ENCODE measurements at regions not wholly inside any gene's neighbourhood (a gene's known extent, or its start where the extent isn't known, plus 50 kb on each side); places are given as distances from the start of the nearest gene placed in this dataset.
A peak's percentile ranks its signal among the peaks of the same experiment; 100 is the strongest.

DNA sequence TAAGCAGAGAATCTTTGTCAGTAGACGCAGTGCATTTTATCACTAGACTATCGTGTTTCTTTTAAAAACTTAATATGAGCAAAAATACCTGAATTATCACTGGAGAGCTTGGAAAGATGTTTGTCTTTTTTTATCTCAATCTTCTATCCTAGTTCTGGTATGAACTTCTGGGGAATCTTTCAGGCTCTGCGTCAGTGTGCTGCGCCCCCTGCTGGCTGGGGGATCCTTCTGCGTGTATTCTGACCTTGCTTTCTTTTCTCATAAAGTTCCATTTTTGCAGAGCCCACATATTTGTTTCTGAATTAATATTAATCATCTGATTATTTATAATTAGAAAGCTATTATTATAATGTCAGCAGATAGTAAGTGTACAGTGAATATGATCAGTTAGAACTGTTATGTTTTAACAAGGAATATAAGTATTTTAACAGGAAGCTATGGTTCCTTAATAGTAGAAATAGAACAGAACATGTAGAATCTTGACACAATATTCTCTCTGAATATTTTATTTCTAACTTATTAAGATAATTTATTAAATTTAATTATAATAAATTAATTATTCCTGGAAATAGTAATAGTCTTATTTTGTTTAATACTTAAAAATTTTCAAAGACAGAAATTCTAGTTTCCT lies 945.0 kb upstream of the CRIM1 start:
- no TSS peak for BruUV-seq (replicated peaks)
- H3K4me2 ChIP-seq (ENCODE audit: low read length): no peak overlapping the region
- TF ChIP-seq, protein P1, sequence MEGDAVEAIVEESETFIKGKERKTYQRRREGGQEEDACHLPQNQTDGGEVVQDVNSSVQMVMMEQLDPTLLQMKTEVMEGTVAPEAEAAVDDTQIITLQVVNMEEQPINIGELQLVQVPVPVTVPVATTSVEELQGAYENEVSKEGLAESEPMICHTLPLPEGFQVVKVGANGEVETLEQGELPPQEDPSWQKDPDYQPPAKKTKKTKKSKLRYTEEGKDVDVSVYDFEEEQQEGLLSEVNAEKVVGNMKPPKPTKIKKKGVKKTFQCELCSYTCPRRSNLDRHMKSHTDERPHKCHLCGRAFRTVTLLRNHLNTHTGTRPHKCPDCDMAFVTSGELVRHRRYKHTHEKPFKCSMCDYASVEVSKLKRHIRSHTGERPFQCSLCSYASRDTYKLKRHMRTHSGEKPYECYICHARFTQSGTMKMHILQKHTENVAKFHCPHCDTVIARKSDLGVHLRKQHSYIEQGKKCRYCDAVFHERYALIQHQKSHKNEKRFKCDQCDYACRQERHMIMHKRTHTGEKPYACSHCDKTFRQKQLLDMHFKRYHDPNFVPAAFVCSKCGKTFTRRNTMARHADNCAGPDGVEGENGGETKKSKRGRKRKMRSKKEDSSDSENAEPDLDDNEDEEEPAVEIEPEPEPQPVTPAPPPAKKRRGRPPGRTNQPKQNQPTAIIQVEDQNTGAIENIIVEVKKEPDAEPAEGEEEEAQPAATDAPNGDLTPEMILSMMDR (conservative IDR thresholded peaks at IDR 0.05; ENCODE audit: low read length): peak; percentile 99
- TF ChIP-seq EZH2phosphoT487 (IDR thresholded peaks at IDR 0.05; ENCODE audit: borderline replicate concordance, low read depth, low read length): no peak
- H4K20me1 ChIP-seq (ENCODE audit: insufficient read depth, low read length): no peaks in the 10 kb centered on the region
- POLR2A ChIA-PET: no interaction called here
- CTCF ChIA-PET (ENCODE audit: unreplicated experiment): no interaction called here
- no peaks in the 10 kb centered on the region for H3K36me3 ChIP-seq (ENCODE audit: insufficient read depth, low read length)
- H3K79me2 ChIP-seq (ENCODE audit: insufficient read depth, low read depth, low read length): no peaks in the 10 kb centered on the region
- no peaks in the 10 kb centered on the region for H3K4me1 ChIP-seq (ENCODE audit: insufficient read depth, low read length, poor library complexity, severe bottlenecking)
- no peak overlapping the region for H3K27ac ChIP-seq (ENCODE audit: low read depth, low read length, poor library complexity, severe bottlenecking)
- H3K9me2 ChIP-seq (ENCODE audit: insufficient read depth, low read length): no peaks in the 10 kb centered on the region
- H3K9me3 ChIP-seq (ENCODE audit: low read length): no peaks in the 10 kb centered on the region
- H2AFZ ChIP-seq (ENCODE audit: low read length): 0 out of 2 replicates have a peak overlapping the region, but pooled peaks have one; percentile 30
- no peak overlapping the region for H3K4me3 ChIP-seq (ENCODE audit: low read depth, low read length, poor library complexity, severe bottlenecking)
- intact Hi-C loops (cut with micrococcal nuclease; ENCODE audit: unreplicated experiment): loop anchor here (5.0 kb wide), 3 partner anchors 243 to 1398 kb away; no protein-coding TSS in a partner anchor
- peak; percentile 59 for DNase-seq (ENCODE audit: low spot score)

DNA sequence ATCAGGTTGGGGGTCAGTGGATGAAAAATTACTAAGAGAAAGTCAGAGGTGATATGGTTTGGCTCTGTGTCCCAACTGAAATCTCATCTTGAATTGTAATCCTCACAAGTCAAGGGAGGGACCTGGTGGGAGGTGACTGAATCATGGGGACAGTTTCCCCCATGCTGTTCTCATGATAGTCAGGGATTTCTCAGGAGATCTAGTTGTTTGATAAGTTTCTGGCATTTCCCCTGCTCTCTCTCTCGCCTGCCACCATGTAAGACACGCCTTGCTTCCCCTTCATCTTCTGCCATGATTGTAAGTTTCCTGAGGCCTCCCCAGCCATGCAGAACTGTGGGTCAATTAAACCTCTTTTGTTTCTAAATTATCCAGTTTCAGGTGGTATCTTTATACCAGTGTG lies 945.8 kb upstream of the CRIM1 start:
- BruUV-seq (replicated peaks): no TSS peak
- no peaks in the 10 kb centered on the region for H3K79me2 ChIP-seq (ENCODE audit: insufficient read depth, low read depth, low read length)
- no peak for DNase-seq (ENCODE audit: low spot score)
- H3K36me3 ChIP-seq (ENCODE audit: insufficient read depth, low read length): no peaks in the 10 kb centered on the region
- POLR2A ChIA-PET: no interaction called here
- intact Hi-C loops (cut with micrococcal nuclease; ENCODE audit: unreplicated experiment): loop anchor here (5.0 kb wide), 3 partner anchors 242 to 1397 kb away; no protein-coding TSS in a partner anchor
- CTCF ChIA-PET (ENCODE audit: unreplicated experiment): no interaction called here
- H2AFZ ChIP-seq (ENCODE audit: low read length): no peak overlapping the region
- H3K4me1 ChIP-seq (ENCODE audit: insufficient read depth, low read length, poor library complexity, severe bottlenecking): no peaks in the 10 kb centered on the region
- H4K20me1 ChIP-seq (ENCODE audit: insufficient read depth, low read length): no peaks in the 10 kb centered on the region
- H3K9me3 ChIP-seq (ENCODE audit: low read length): no peaks in the 10 kb centered on the region
- no peak overlapping the region for H3K4me2 ChIP-seq (ENCODE audit: low read length)
- no peak for TF ChIP-seq EZH2phosphoT487 (IDR thresholded peaks at IDR 0.05; ENCODE audit: borderline replicate concordance, low read depth, low read length)
- TF ChIP-seq, protein P1 (conservative IDR thresholded peaks at IDR 0.05; ENCODE audit: low read length): no peak
- no peaks in the 10 kb centered on the region for H3K9me2 ChIP-seq (ENCODE audit: insufficient read depth, low read length)
- H3K27ac ChIP-seq (ENCODE audit: low read depth, low read length, poor library complexity, severe bottlenecking): no peak overlapping the region
- no peak overlapping the region for H3K4me3 ChIP-seq (ENCODE audit: low read depth, low read length, poor library complexity, severe bottlenecking)

DNA sequence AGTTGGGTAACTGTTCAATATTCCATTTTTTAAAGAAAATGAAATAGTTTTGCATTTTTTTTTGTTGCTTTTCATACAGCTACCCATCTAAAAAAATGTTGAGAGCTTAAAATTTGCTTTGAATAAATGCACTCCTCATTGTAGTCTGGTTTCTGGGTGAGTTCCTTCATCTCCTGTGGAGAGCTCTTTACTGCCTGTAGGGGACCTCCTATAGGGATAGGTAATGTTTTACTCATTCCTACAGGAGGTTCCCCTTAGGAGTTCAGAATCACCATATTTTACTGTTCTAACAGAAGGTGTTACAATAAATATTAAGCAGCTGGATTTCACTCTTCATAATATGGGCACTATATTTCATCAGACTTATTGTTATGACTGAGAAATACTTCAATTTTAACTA lies 947.3 kb upstream of the CRIM1 start:
- no peak for DNase-seq (ENCODE audit: low spot score)
- H3K79me2 ChIP-seq (ENCODE audit: insufficient read depth, low read depth, low read length): no peaks in the 10 kb centered on the region
- CTCF ChIA-PET (ENCODE audit: unreplicated experiment): no interaction called here
- no TSS peak for BruUV-seq (replicated peaks)
- TF ChIP-seq, protein P1 (conservative IDR thresholded peaks at IDR 0.05; ENCODE audit: low read length): no peak
- no peak for TF ChIP-seq EZH2phosphoT487 (IDR thresholded peaks at IDR 0.05; ENCODE audit: borderline replicate concordance, low read depth, low read length)
- no peaks in the 10 kb centered on the region for H4K20me1 ChIP-seq (ENCODE audit: insufficient read depth, low read length)
- H3K36me3 ChIP-seq (ENCODE audit: insufficient read depth, low read length): no peaks in the 10 kb centered on the region
- H2AFZ ChIP-seq (ENCODE audit: low read length): no peak overlapping the region
- H3K9me2 ChIP-seq (ENCODE audit: insufficient read depth, low read length): no peaks in the 10 kb centered on the region
- intact Hi-C loops (cut with micrococcal nuclease; ENCODE audit: unreplicated experiment): no loop called here
- no peaks in the 10 kb centered on the region for H3K4me1 ChIP-seq (ENCODE audit: insufficient read depth, low read length, poor library complexity, severe bottlenecking)
- no peak overlapping the region for H3K4me3 ChIP-seq (ENCODE audit: low read depth, low read length, poor library complexity, severe bottlenecking)
- H3K9me3 ChIP-seq (ENCODE audit: low read length): no peaks in the 10 kb centered on the region
- H3K4me2 ChIP-seq (ENCODE audit: low read length): no peak overlapping the region
- POLR2A ChIA-PET: no interaction called here
- no peak overlapping the region for H3K27ac ChIP-seq (ENCODE audit: low read depth, low read length, poor library complexity, severe bottlenecking)

Measured in OCI-LY7 (cell line).